Endothelial cell of umbilical vein (primary cell): ENCODE measurements at regions not wholly inside any gene's neighbourhood (a gene's known extent, or its start where the extent isn't known, plus 50 kb on each side); places are given as distances from the start of the nearest gene placed in this dataset.

Experiments used
- BruUV-seq: library from RNA; stranded (reverse); fragments of 400-500 nt; replicated peaks from 2 replicates; lab custom pipeline; 2021; lab: Mats Ljungman, UMichigan
- CTCF ChIA-PET: fragments of 300-600, 350-600 bp; sonication (Branson Sonifier 250); formaldehyde crosslinking; loops from one replicate; lab custom pipeline; 2021; ENCODE audit warnings: antibody characterized with exemption, inconsistent platforms; lab: Charles Lee
- POLR2A ChIA-PET: fragments of 300-600, 350-600 bp; sonication (Branson Sonifier 250); formaldehyde crosslinking; loops from one replicate; lab custom pipeline; 2021; ENCODE audit warnings: antibody characterized with exemption, inconsistent platforms; lab: Charles Lee
- DNase-seq: peaks from one replicate; pipeline ENCODE4 v3.0.0-alpha.2; 2011; ENCODE audit warnings: low read depth, low spot score
- FAIRE-seq: peaks from 2 replicates; lab custom pipeline; 2011; peaks lifted over from hg19 to GRCh38; lab: Jason Lieb, UNC
- H2AFZ ChIP-seq: 2 replicates; pipeline ENCODE4 v1.6.0; 2012; ENCODE audit warnings: low read depth, low read length, control low read depth, inconsistent platforms
- H3K27ac ChIP-seq: 2 replicates; pipeline ENCODE4 v1.5.1; 2011; ENCODE audit warnings: low read depth, mild to moderate bottlenecking, control low read depth, low read length, moderate library complexity; ENCODE audit not compliant: insufficient read depth
- H3K27me3 ChIP-seq, 2 experiments: 2 replicates each; pipeline versions ENCODE4 v1.6.0 to v1.6.1; 2011; ENCODE audit warnings: low read length in 2 of 2, mixed read lengths in 1 of 2; ENCODE audit not compliant: control insufficient read depth in 2 of 2, insufficient read depth in 2 of 2
- H3K36me3 ChIP-seq, 2 experiments: 2 replicates in 1 of 2; 3 replicates in 1 of 2; pipeline ENCODE4 v1.5.1; 2011; ENCODE audit warnings: low read length in 2 of 2, mild to moderate bottlenecking in 1 of 2, moderate library complexity in 1 of 2; ENCODE audit not compliant: control insufficient read depth in 2 of 2, insufficient read depth in 2 of 2; ENCODE audit errors: extremely low read depth in 1 of 2
- H3K4me1 ChIP-seq: 3 replicates; pipeline ENCODE4 v1.5.1; 2011; ENCODE audit warnings: mild to moderate bottlenecking, low read length; ENCODE audit not compliant: control insufficient read depth, insufficient read depth; ENCODE audit errors: extremely low read depth
- H3K4me2 ChIP-seq: 2 replicates; pipeline ENCODE4 v1.6.1; 2011; ENCODE audit warnings: low read length, control low read depth, mixed read lengths; ENCODE audit not compliant: insufficient read depth
- H3K4me3 ChIP-seq, 3 experiments: fragments of 200-600 bp in 1 of 3; sonication (generic), shearing (Covaris generic) in 1 of 3; replicated peaks in 1 of 3; 2 replicates each; pipeline ENCODE4 v1.5.1; 2011 to 2016; ENCODE audit warnings: control low read depth in 3 of 3, low read length in 3 of 3, mild to moderate bottlenecking in 2 of 3, inconsistent platforms in 1 of 3, low read depth in 1 of 3, moderate library complexity in 1 of 3; ENCODE audit not compliant: insufficient read depth in 1 of 3
- H3K79me2 ChIP-seq: 2 replicates; pipeline ENCODE4 v1.6.0; 2012; ENCODE audit warnings: low read length, inconsistent platforms; ENCODE audit not compliant: control insufficient read depth, insufficient read depth
- H3K9ac ChIP-seq: replicated peaks from 2 replicates; pipeline ENCODE3; 2011; ENCODE audit warnings: low read length, control low read depth; ENCODE audit not compliant: insufficient read depth; ENCODE audit errors: extremely low read depth
- H3K9me1 ChIP-seq: replicated peaks from 3 replicates; pipeline ENCODE4 v1.6.0; 2011; ENCODE audit warnings: mild to moderate bottlenecking, low read length; ENCODE audit not compliant: control insufficient read depth, insufficient read depth; ENCODE audit errors: extremely low read depth
- H3K9me3 ChIP-seq: replicated peaks from 2 replicates; pipeline ENCODE4 v1.5.1; 2012; ENCODE audit warnings: low read length, inconsistent platforms; ENCODE audit not compliant: control insufficient read depth, insufficient read depth
- H4K20me1 ChIP-seq: replicated peaks from 2 replicates; pipeline ENCODE3; 2011; ENCODE audit warnings: mild to moderate bottlenecking, low read length; ENCODE audit not compliant: control insufficient read depth, insufficient read depth; ENCODE audit errors: extremely low read depth
- EZH2 ChIP-seq: IDR thresholded peaks from 2 replicates; pipeline ENCODE4 v1.6.1; 2012; ENCODE audit warnings: borderline replicate concordance, low read depth, mild to moderate bottlenecking, moderate library complexity, low read length, inconsistent platforms; ENCODE audit not compliant: severe bottlenecking
- FOS ChIP-seq: IDR thresholded peaks from 2 replicates; pipeline ENCODE4 v1.6.1; 2011; ENCODE audit warnings: mild to moderate bottlenecking, low read length, moderate library complexity, borderline replicate concordance; ENCODE audit not compliant: insufficient read depth
- GATA2 ChIP-seq: IDR thresholded peaks from 2 replicates; pipeline ENCODE4 v1.7.0; 2011; ENCODE audit warnings: low read depth, mild to moderate bottlenecking, moderate library complexity, mixed read lengths, low read length; ENCODE audit not compliant: insufficient read length, insufficient read depth
- JUN ChIP-seq: IDR thresholded peaks from 2 replicates; pipeline ENCODE4 v1.6.1; 2011; ENCODE audit warnings: borderline replicate concordance, low read depth; ENCODE audit not compliant: insufficient read length, insufficient read depth
- MYC ChIP-seq: IDR thresholded peaks from one replicate; pipeline ENCODE4 v1.6.1; 2011; ENCODE audit warnings: mild to moderate bottlenecking, low read depth, low read length
- POLR2A ChIP-seq: IDR thresholded peaks from 2 replicates; pipeline ENCODE4 v1.6.1; 2012; ENCODE audit warnings: low read depth, mild to moderate bottlenecking, control low read depth, low read length
- POLR2AphosphoS5 ChIP-seq: IDR thresholded peaks from 2 replicates; pipeline ENCODE4 v1.6.1; 2012; ENCODE audit warnings: low read depth, mild to moderate bottlenecking, control low read depth, low read length, moderate library complexity; ENCODE audit not compliant: insufficient read depth
- dilution Hi-C: fragments of 300-500 bp; cut with MboI; formaldehyde crosslinking; loops from one replicate; pipeline ENCODE4 v1.15.0; 2019; ENCODE audit warnings: low sequenced_read_pairs; ENCODE audit not compliant: extremely low pct_ligation_motif_present
- intact Hi-C: fragments of 100-400 bp; cut with micrococcal nuclease; formaldehyde crosslinking; loops from one replicate; pipeline ENCODE4 v1.10.0; 2022
- TF ChIP-seq, protein P1 (sequence below): IDR thresholded peaks from 2 replicates; pipeline ENCODE4 v1.6.1; 2011; ENCODE audit not compliant: insufficient read depth, insufficient read length
- TF ChIP-seq, protein P2 (sequence below), 2 donors: IDR thresholded peaks; 1 replicate in 1 of 2; 2 replicates in 1 of 2; pipeline ENCODE4 v1.5.1; 2011; ENCODE audit warnings: low read length in 2 of 2, mild to moderate bottlenecking in 2 of 2, moderate library complexity in 2 of 2, control low read depth in 1 of 2, inconsistent platforms in 1 of 2, low read depth in 1 of 2; ENCODE audit not compliant: insufficient read depth in 1 of 2; ENCODE audit errors: extremely low read depth in 1 of 2

DNA sequence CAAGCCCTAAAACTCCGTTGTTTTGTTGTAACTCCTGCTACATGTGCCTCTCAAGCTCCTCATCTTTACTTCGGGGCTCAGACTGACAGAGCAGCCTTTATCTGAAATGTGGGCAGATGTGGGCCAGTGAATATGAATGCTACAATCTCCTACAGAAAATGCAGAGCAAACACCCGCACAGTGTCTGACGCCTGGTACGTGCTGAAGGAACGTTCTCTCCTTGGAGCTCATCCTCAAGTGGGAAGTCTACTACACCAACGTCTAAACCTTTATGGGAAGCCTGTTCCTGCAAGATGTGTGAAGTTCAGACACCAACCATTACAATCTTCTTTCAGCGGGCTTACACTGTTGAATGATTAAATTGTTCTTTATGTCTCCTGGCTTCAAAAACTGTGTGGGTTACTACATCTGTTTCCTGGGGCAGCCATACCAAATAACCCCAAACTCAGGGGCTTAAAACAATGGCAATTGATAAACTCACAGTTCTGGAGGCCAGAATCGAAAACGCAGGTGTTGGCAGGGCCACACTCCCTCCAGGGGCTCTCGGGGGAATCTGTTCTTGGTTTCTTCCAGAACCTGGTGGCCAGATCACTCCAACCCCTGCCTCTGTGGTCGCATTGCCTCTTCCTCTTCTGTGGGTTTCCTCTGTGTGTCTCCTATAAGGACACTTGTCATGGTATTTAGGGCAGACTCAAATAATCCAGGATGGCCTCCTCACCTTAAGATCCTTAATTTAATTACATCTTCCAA is 179.7 kb upstream of the PLXNC1 start:
- Histone ChIP-seq H3K27ac (no peak overlapping the region), H3K9ac (no peak overlapping the region), H3K9me1 (no peaks in the 10 kb centered on the region), H3K4me2 (no peak overlapping the region), H3K79me2 (no peaks in the 10 kb centered on the region), H3K27me3 (peaks cover 0 to 3% of the 10 kb centered on the region in 2 experiments), H4K20me1 (no peaks in the 10 kb centered on the region), H3K9me3 (no peaks in the 10 kb centered on the region), H3K4me3 (no peak overlapping the region), H2AFZ (no peak overlapping the region), H3K4me1 (no peaks in the 10 kb centered on the region), H3K36me3 (no peaks in the 10 kb centered on the region)
- TF ChIP-seq JUN (no peak), MYC (no peak), POLR2AphosphoS5 (no peak), POLR2A (no peak), FOS (no peak), GATA2 (no peak), EZH2 (no peak)
- TF ChIP-seq, protein P1, sequence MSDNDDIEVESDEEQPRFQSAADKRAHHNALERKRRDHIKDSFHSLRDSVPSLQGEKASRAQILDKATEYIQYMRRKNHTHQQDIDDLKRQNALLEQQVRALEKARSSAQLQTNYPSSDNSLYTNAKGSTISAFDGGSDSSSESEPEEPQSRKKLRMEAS, result no peak
- TF ChIP-seq, protein P2, sequence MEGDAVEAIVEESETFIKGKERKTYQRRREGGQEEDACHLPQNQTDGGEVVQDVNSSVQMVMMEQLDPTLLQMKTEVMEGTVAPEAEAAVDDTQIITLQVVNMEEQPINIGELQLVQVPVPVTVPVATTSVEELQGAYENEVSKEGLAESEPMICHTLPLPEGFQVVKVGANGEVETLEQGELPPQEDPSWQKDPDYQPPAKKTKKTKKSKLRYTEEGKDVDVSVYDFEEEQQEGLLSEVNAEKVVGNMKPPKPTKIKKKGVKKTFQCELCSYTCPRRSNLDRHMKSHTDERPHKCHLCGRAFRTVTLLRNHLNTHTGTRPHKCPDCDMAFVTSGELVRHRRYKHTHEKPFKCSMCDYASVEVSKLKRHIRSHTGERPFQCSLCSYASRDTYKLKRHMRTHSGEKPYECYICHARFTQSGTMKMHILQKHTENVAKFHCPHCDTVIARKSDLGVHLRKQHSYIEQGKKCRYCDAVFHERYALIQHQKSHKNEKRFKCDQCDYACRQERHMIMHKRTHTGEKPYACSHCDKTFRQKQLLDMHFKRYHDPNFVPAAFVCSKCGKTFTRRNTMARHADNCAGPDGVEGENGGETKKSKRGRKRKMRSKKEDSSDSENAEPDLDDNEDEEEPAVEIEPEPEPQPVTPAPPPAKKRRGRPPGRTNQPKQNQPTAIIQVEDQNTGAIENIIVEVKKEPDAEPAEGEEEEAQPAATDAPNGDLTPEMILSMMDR (IDR thresholded peaks at IDR 0.05; ENCODE audit: extremely low read depth in 1 of 2, insufficient read depth in 1 of 2, low read depth in 1 of 2, low read length in 2 of 2), result no peak
- dilution Hi-C loops, result no loop called here
- FAIRE-seq (no peak), DNase-seq (no peak)
- POLR2A ChIA-PET, result no interaction called here
- no TSS peak for BruUV-seq
- intact Hi-C loops, result no loop called here
- CTCF ChIA-PET, result interaction anchor here (0.8 kb wide), 2 partner anchors 12 to 201 kb away, joined by 3 read pairs; no protein-coding TSS in a partner anchor
